ENCODE measurements at regions not wholly inside any gene's neighbourhood (a gene's known extent, or its start where the extent isn't known, plus 50 kb on each side); places are given as distances from the start of the nearest gene placed in this dataset.

DNA sequence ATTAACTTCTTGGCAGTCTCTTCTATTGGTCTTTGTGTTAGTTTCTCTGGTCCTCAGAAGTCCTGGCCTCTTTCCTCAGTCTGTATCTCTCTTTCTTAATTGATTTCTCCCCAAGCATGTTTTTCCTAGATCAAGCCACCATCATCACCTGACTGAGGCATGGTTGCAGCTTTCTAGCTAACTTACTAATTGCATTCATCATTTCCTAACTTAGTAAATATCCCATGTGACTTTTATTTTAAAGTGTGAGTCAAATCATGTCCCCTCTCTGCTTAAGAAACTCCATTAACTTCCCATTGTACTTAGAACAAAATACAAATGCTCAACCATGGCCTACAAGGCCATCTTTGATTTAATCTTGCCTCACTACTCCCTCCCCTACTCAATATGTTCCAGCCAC is 135.4 kb upstream of the FRMD4B start:
- TF ChIP-seq, protein P1, sequence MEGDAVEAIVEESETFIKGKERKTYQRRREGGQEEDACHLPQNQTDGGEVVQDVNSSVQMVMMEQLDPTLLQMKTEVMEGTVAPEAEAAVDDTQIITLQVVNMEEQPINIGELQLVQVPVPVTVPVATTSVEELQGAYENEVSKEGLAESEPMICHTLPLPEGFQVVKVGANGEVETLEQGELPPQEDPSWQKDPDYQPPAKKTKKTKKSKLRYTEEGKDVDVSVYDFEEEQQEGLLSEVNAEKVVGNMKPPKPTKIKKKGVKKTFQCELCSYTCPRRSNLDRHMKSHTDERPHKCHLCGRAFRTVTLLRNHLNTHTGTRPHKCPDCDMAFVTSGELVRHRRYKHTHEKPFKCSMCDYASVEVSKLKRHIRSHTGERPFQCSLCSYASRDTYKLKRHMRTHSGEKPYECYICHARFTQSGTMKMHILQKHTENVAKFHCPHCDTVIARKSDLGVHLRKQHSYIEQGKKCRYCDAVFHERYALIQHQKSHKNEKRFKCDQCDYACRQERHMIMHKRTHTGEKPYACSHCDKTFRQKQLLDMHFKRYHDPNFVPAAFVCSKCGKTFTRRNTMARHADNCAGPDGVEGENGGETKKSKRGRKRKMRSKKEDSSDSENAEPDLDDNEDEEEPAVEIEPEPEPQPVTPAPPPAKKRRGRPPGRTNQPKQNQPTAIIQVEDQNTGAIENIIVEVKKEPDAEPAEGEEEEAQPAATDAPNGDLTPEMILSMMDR (IDR thresholded peaks at IDR 0.05; ENCODE audit: borderline replicate concordance, extremely low read depth, low read length, poor library complexity, severe bottlenecking) = no peak
- no peak for TF ChIP-seq EZH2 (IDR thresholded peaks at IDR 0.05; ENCODE audit: borderline replicate concordance, low read depth, low read length, severe bottlenecking)

All from DND-41 (cell line).